AG10803 (cell line): ENCODE measurements at regions not wholly inside any gene's neighbourhood (a gene's known extent, or its start where the extent isn't known, plus 50 kb on each side); places are given as distances from the start of the nearest gene placed in this dataset.

Experiments
- DNase-seq: peaks from one replicate; pipeline ENCODE4 v3.0.0; 2010; ENCODE audit warnings: low read depth
- H3K4me3 ChIP-seq: 2 replicates; pipeline ENCODE4 v1.5.1; 2011; ENCODE audit warnings: mild to moderate bottlenecking, low read length, control low read depth
- TF ChIP-seq, protein P1 (sequence below): conservative IDR thresholded peaks from 2 replicates; pipeline ENCODE4 v1.5.1; 2011; ENCODE audit warnings: mild to moderate bottlenecking, low read length, control low read depth, inconsistent platforms

GRCh38 chr2:66093371-66093770 lies 341.6 kb upstream of the MEIS1 start:
- H3K4me3 ChIP-seq = no peak overlapping the region
- TF ChIP-seq, protein P1, sequence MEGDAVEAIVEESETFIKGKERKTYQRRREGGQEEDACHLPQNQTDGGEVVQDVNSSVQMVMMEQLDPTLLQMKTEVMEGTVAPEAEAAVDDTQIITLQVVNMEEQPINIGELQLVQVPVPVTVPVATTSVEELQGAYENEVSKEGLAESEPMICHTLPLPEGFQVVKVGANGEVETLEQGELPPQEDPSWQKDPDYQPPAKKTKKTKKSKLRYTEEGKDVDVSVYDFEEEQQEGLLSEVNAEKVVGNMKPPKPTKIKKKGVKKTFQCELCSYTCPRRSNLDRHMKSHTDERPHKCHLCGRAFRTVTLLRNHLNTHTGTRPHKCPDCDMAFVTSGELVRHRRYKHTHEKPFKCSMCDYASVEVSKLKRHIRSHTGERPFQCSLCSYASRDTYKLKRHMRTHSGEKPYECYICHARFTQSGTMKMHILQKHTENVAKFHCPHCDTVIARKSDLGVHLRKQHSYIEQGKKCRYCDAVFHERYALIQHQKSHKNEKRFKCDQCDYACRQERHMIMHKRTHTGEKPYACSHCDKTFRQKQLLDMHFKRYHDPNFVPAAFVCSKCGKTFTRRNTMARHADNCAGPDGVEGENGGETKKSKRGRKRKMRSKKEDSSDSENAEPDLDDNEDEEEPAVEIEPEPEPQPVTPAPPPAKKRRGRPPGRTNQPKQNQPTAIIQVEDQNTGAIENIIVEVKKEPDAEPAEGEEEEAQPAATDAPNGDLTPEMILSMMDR = no peak
- no peak for DNase-seq

DNA sequence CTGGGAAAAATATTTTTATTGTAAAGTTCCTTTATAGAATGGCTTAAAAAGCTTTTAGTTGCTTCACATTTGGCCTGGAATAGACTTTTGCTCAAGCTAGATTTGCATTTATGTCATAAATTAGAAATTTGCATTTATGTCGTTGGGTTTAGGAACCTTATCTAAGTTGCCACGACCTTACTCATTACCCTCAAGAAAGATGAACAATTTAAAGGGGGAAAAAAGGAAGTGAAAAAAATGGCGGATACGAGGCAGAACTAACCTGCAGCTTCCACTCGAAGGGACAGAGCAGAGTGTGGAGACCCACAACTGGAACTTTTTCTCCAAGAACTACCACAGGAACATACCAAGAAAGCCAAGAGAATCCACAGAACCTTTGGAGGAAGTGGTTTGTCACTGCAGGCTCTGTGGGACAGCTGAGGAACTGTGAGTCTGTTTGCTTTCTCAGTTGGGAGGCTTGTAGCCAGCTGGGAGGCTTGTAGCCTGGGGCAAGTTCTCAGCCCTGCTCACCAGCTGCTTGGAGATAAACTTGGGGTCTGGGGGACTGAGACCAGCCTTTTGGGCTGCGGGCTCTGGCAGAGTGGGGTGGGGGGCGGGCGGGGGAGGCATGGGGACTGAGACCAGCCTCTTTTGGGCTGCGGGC lies 349.9 kb upstream of the MEIS1 start:
- TF ChIP-seq, protein P1 = no peak
- no peak overlapping the region for H3K4me3 ChIP-seq
- no peak for DNase-seq

DNA sequence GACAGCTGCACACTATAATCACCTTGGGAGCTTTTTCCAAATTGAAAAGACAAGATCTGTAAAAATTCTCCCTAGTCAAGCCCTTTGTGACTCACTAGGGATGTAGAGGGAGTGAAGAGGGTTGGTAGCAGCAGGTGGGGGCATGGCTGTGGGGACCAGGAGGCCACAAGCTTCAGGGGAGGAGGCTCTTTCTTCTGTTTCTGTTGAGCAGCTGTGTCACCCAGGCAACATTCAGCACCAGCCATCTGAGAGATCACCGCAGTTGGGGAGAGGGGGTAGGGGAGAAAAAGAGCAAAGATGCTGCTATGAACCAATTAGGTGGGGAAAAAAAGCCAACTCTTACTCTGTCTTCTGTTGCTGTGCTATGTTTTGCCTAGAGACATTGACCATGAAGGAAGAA lies 352.3 kb upstream of the MEIS1 start:
- DNase-seq = no peak
- TF ChIP-seq, protein P1 = no peak
- H3K4me3 ChIP-seq = no peak overlapping the region

- DNase-seq = no peak
- no peak overlapping the region for H3K4me3 ChIP-seq
- TF ChIP-seq, protein P1 = no peak
These were observed 354.8 kb upstream of the MEIS1 start for GRCh38 chr2:66080127-66080526.

GRCh38 chr2:66073172-66073571 lies 361.8 kb upstream of the MEIS1 start:
- TF ChIP-seq, protein P1 = no peak
- DNase-seq = no peak
- no peak overlapping the region for H3K4me3 ChIP-seq

GRCh38 chr2:66070721-66071602 lies 364.0 kb upstream of the MEIS1 start:
- H3K4me3 ChIP-seq = no peak overlapping the region
- DNase-seq = no peak
- TF ChIP-seq, protein P1 = no peak
